DMS 273 (cell line): ENCODE measurements at regions not wholly inside any gene's neighbourhood (a gene's known extent, or its start where the extent isn't known, plus 50 kb on each side); places are given as distances from the start of the nearest gene placed in this dataset.

Experiments
- DNase-seq: peaks from one replicate; lab custom pipeline; 2025; ENCODE audit not compliant: unreplicated experiment; lab: John Stamatoyannopoulos, UW

DNA sequence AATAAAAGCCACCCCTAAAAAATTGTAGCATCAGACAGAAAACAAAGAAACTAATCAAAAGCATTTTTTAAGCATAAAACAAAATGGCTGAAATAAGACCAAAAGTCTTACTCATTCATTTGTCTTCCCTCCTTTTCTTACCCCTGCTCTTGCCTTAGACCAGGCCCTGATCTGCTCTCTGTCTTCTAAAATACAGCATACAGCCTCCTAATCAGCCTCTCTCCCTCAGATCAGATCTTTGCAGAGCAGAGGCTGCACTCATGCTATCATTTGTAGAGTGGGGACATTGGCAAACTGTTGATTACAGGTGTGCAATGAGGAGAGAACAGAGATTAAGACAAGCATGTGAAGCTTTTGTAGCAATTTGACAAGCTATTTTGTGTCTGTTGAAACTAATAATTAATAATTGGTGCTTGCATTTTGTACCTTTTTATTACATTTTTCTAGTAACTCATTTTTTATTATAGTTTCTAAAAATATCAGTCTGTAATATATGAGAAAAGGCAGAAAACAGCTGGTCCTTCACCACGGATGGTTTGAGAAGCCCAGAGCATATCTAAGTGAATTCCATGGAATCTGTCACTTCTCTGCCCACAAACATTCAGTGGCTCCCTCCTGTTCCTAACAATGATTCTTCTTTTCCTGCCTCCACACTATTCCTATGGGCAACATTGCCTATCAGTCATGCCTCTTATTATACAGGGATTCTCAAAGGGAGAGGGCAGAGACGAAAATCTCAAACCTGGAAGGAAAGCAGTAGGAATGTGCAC lies 286.2 kb upstream of the STT3B start:
- no peak for DNase-seq

DNA sequence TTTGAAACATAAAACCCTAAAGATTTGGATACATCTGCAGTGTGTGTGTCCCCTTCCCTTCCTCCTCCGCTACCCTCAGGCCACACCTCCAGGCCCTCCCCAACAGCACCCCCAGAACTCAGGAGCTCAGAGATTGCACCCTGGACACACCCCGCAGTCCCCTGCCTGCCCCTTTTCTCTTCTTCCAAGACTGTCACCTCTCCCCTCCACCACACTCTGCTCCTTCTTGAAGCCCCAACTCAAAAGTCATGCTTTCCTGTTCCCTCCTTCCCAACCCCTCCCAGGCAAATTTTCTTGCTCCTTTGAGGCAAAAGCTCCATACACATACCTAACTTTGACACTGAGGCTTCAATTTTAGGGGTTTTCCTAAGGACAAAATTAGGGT lies 285.7 kb upstream of the STT3B start:
- DNase-seq, result no peak

DNA sequence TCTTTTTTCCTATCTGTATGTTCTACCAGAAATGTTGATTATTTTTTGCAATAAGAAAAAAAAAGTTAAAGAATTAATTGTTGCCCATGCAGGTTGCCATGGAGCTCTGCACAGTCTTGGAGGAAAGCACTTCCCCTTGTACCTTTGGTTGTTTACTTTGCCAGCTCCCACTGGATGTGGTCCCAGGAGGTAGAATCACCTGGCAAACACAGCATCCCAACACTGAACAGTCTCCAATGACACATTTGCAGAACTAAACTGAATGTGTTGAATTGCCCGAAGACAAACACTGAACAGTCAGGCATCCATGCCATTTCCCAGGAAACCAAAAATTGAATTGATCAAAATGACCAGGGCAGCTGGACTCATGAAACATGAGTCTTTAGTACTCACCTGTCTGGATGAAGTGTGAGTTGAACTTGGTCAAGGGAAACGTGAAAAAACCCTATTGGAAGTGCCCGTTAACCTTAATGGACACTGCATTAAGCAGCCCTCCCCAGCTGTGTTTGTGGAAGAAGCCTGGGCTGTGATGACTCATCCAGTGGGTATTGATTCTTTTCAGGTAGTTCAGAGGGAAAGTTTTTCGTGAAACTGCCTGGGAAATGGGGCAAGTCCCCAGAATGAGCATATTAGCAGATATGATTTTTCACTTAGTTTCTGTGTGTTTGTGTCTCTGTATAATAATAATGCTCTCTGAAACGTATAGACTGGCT lies 284.7 kb upstream of the STT3B start:
- DNase-seq, result no peak

DNA sequence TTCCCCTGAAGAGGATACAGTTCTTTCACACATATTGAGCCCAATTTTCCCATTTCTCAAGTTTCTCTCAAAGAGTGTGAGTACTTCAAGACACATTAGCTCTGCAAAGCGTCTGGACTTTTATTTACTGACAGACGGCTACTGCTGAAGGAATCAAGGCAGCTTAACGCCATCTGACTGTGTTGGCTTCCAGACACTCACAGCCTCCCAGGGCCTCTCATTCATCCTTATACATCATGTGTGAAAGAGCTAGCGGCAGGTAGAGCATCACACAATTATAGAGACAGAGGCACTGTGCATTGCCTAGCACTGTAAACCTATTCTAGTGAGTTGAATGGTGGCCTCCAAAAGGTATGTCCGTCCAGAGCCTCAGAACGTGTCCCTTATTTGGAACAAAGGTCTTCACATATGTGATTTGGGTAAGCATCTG lies 284.1 kb upstream of the STT3B start:
- DNase-seq, result no peak

DNA sequence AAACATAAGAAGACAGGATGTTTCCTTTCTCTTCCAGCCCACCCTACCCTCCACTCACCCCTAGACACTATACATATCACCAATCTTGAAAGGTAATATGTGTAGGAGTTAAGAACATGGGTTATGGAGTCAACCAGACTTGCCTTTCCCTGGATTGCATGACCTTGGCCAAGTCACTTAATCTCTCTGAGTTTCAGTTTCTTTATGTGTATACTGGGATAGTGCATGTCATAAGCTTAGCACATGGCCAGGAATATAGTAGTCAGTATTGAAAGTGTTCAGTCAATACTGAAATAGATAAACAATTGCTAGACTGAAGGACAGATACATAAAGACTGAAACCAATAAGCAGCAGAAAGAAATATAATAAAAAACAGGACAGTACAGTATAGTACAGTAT lies 283.2 kb upstream of the STT3B start:
- no peak for DNase-seq

DNA sequence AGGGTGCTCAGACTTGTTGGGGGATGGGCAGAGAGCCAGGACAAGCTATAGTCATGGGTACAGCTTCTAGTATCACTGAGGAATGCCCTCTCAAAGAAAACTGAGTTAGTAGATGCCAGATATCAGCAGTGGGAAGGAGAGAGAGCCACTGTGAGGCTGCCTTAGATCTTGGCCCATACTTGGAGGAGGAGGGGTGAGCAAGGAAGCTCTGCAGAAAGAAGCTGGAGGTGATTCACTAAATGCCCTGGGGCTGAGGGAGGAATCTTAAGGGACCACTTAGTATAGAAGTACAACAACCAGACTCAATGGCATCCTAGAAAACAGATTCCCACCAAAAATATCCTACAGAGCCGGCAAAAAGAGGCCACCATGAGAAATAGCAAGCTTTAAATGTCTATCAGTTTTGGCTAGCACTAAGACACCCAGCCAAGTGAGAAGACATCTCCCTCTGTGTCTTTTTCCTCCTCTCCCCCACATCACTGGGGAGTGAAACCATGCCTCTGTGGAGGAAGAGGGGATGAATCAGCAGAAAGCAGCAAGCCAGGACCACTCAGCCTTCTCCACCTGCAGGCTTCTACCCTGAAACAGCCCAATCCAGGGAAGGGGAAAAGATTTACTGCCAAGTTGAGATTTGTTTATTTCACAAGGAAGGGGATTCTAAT lies 282.5 kb upstream of the STT3B start:
- no peak for DNase-seq

- no peak for DNase-seq
Observed at GRCh38 chr3:31251083-31251482, 281.6 kb upstream of the STT3B start.

- no peak for DNase-seq
Observed at GRCh38 chr3:31252216-31253185, 280.2 kb upstream of the STT3B start.

DNA sequence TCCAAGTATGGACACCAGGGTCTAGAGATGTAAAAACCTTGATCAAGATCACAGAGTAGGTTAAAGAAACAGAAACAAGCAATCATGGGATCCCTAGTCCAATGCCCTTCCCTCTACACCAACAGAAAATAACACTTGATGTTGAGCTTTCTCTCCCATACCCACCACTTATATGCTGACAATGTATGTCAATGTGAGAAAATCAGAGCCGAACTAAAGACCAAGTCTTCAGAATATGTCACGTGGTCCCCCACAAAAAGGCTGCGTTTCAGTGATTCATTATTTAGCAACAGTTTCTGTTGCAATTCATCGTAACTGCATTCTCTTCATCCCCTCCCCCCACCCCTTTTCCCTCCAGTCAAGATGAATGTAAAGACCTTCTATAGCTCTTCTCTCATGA lies 278.9 kb upstream of the STT3B start:
- DNase-seq, result no peak

DNA sequence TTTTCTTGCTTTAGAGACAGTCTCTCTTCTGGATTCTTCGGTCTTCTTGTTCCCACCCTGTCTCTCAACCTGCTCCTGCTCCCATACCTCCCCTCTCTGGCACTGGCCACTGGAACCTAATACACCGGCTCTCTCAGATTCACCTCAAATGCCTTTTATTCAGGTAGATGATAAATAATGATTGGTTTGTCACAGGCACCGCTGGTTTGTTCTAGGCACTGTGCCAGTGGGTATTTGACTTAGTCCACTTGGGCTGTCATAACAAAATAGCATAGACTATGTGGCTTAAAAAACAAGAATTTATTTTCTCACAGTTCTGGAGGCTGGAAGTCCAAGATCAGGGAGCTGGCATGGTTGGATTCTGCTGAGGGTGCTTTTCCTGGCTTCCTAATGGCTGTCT lies 278.2 kb upstream of the STT3B start:
- no peak for DNase-seq

DNA sequence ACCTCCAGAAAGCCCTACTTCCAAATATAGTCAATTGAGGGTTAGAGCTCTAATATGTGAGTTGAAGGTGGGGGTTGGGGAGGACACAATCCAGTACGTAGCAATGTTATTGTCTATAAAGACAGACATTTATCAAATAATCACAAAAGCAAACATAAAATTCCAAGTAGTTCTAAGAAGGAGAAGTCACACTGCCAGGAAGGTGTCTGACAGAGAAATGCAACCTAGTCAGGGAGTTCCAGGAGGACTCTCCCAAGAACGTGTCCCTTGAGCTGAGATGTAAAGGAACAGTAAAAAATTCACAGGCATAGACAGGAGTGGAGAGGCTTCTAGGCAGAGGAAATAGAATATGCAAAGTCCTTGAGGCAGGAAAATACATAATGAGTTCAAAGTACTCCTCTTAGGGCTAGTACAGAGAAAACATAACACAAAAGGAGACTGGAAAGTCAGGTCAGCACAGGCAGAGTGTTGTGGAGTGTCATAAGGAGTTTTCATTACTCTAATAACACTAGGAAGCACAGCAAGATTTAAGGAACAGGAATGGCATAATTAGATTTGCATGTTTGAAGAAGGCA lies 277.6 kb upstream of the STT3B start:
- no peak for DNase-seq

GRCh38 chr3:31262201-31262600 lies 270.5 kb upstream of the STT3B start:
- DNase-seq, result no peak

- DNase-seq, result no peak
Observed at GRCh38 chr3:31263897-31264296, 268.8 kb upstream of the STT3B start.

- DNase-seq, result no peak
Observed at GRCh38 chr3:31265646-31266428, 266.9 kb upstream of the STT3B start.

- no peak for DNase-seq
Observed at GRCh38 chr3:31268868-31269267, 263.9 kb upstream of the STT3B start.

DNA sequence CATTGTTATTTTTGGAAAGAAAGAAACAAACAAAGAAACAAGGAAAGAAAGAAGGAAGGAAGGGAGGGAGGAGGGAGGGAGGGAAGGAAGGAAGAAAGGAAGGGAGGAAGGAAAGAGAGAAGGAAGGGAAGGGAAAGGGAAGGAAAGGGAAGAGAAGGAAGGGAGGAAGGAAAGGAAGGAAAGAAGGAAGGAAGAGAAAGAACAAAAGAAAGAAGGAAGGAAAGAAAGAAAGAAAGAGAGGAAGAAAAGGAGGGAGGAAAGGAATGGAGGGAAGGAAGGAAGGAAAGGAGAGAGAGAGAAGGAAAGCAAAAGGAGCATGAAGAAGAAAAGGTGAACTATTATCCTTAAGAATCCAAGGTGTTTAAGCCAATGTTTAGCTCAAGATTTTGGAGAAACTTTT lies 262.7 kb upstream of the STT3B start:
- no peak for DNase-seq

DNA sequence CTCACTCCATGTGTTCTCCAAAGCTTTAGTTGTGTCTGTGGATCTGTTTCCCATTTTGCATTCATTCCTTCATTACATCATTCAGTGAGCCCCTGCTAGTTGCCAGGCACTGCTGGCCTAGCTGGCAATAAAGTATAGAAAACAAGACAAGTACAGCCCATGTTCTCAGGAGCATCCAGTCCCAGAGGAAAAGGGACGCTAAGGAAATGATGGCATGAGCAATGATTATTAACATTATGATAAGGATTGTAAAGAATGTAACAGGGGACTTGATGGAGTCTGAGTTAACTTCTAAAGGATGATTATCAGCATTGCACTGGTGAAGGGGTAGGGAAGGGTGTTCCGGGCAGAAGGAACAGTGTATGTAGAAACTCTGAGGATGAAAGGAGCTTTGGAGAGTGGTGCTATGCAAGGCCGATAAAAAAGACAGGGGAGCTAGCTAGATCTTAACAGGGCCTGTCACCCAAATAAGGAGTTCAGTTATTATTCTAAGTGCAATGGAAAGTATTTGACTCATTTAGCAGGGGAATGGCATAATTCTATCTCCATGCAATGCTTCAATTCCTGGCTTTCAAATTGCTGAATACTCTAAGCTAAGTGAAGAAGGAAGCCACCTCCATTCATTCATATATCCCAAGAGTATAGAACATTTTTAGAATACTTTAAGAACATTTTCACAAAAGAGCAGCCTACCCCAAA lies 258.2 kb upstream of the STT3B start:
- DNase-seq, result no peak

DNA sequence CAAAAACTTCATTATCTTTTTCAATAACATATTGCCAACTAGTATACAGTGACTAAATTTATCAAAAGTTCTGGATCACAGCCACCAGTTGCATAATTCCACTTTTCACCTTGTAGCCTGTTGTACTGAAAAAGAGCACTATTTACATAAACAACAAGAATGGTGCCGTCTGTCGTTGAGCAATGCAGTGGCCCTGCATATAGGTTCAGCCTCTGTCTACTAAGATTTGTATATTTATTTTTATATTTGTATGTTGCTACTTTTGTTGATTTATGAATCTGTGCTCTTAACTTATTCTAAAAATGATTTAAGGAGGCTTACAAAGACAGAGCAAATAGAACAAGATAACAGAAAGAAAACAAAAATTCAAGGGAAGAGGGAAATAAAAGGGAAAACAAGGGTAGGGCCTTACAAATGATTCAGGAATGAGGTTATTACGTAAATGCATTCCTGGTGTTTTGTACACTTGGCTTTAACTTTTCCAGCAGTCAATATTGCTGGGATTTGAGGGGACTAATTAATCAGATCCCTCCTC lies 257.6 kb upstream of the STT3B start:
- DNase-seq, result no peak

- no peak for DNase-seq
Observed at GRCh38 chr3:31275583-31275982, 257.1 kb upstream of the STT3B start.
